Heart right ventricle (tissue), 16 donors: ENCODE measurements at regions not wholly inside any gene's neighbourhood (a gene's known extent, or its start where the extent isn't known, plus 50 kb on each side); places are given as distances from the start of the nearest gene placed in this dataset.
"Not testable (repeated sequence)": the region's sequence is repeated elsewhere in the genome, so short reads cannot be mapped to it uniquely, and the experiment has no call there.

Experiments used
- ATAC-seq, 8 donors: fragments of 200-7000 bp; cut with Tn5 transposase; one replicate each; pipeline ENCODE4 v1.9.1; 2020; ENCODE audit warnings: mild to moderate bottlenecking in 8 of 8, moderate library complexity in 8 of 8, moderate number of reproducible peaks in 1 of 8
- DNase-seq, 2 donors: peaks; one replicate each; pipeline ENCODE4 v3.0.0-alpha.2; 2020
- H3K27ac ChIP-seq, 10 donors: fragments of 200-600 bp; sonication (generic) in 2 of 10; one replicate each; pipeline versions ENCODE4 v1.5.0 to v1.8.0; 2020 to 2022; ENCODE audit warnings: mild to moderate bottlenecking in 3 of 10
- H3K27me3 ChIP-seq, 7 donors: fragments of 200-600 bp; one replicate each; pipeline ENCODE4 v1.8.0; 2021 to 2022; ENCODE audit warnings: mild to moderate bottlenecking in 2 of 7
- H3K36me3 ChIP-seq, 9 donors: fragments of 200-600 bp; sonication (generic) in 1 of 9; one replicate each; pipeline versions ENCODE4 v1.5.0 to v1.8.0; 2020 to 2022; ENCODE audit warnings: mild to moderate bottlenecking in 2 of 9
- H3K4me1 ChIP-seq, 9 donors: fragments of 200-600 bp; sonication (generic) in 1 of 9; one replicate each; pipeline versions ENCODE4 v1.5.0 to v1.8.0; 2020 to 2022; ENCODE audit warnings: mild to moderate bottlenecking in 4 of 9
- H3K4me3 ChIP-seq, 10 donors: fragments of 200-600 bp; sonication (generic) in 2 of 10; one replicate each; pipeline versions ENCODE4 v1.5.0 to v1.8.0; 2020 to 2022; ENCODE audit warnings: mild to moderate bottlenecking in 7 of 10, moderate library complexity in 2 of 10
- H3K9me3 ChIP-seq, 11 donors: fragments of 200-600 bp in 10 of 11; sonication (generic) in 2 of 11; one replicate each; pipeline versions ENCODE4 v1.5.0 to v1.8.0; 2013 to 2022; ENCODE audit warnings: mild to moderate bottlenecking in 2 of 11, control low read depth in 1 of 11, moderate library complexity in 1 of 11
- CTCF ChIP-seq, 9 donors: fragments of 200-600 bp; sonication (generic) in 2 of 9; IDR thresholded peaks; one replicate each; pipeline versions ENCODE4 v1.5.0 to v1.8.0; 2021 to 2022; ENCODE audit warnings: antibody characterized with exemption in 9 of 9, mild to moderate bottlenecking in 5 of 9, moderate library complexity in 1 of 9
- WGBS, 2 donors: extraction: QIAGEN DNeasy Blood & Tissue Kit; methylation state at CpG; one replicate each; pipeline ENCODE4 v1.1.7; 2013; ENCODE audit warnings: inconsistent platforms in 1 of 2; 5-methylcytosine and 5-hydroxymethylcytosine counted together
- intact Hi-C, 10 donors: fragments of 100-400 bp; cut with DNase I; formaldehyde crosslinking; loops; one replicate each; pipeline versions ENCODE4 v1.11.1 to v1.14.2; 2022
- donor health status: Arrhythmogenic right ventricular cardiomyopathy.
- donor health status: ischemic (EF 13 %, LVEDD 7.1; RV severe dilation, severe dysfunction).
- donor health status: healthy with polysubstance abuse.
- donor health status: DM: no; HTN: yes; CAD: no.
- donor health status: DM: no; HTN: no; CAD: no.
- donor health status: ischemic (EF 25% LVEDD 6.9; RV normal size, moderate dysfunction).
- donor health status: ischemic (EF 25% LVEDD 5.7; RV mildly dilated, moderate dysfunction).
- donor health status: healthy.
- donor health status: DM: yes; HTN: yes; CAD: no.
- donor health status: Ischemic cardiomyopathy.
- donor health status: ischemic (EF 35%, LVEDD 5.7; RV mildly dilated, moderate dysfunction).
- donor health status: nonischemic (EF 11% LVEDD 7.7; RV severe dilation, severe dysfunction).
- donor health status: DM: yes; HTN: yes; CAD: no.
- donor health status: PGD.
- donor health status: ischemic (EF 29% LVEDD 5.4; RV normal size, mild dysfunction).
- donor health status: nonischemic (EF 23%, LVEDD 6.1; RV moderate dilation, normal function).

- Histone ChIP-seq H3K27ac (no peak overlapping the region), H3K36me3 (no peaks in the 10 kb centered on the region), H3K9me3 (peaks cover 0 to 3% (median 0%) of the 10 kb centered on the region in 11 donors), H3K27me3 (no peaks in the 10 kb centered on the region), H3K4me3 (no peak overlapping the region), H3K4me1 (no peaks in the 10 kb centered on the region)
- ATAC-seq (no peak), DNase-seq (no peak)
- no peak for TF ChIP-seq CTCF (IDR thresholded peaks at IDR 0.05)
- 74 to 81% methylated on average over 5 of the region's 5 CpGs for WGBS, 2 donors
- intact Hi-C loops = no loop called here
These were observed 214.0 kb downstream of the ANKRD30B start for GRCh38 chr18:14961991-14962390.

- H3K27me3 ChIP-seq = no peaks in the 10 kb centered on the region
- H3K36me3 ChIP-seq = no peaks in the 10 kb centered on the region
- H3K4me3 ChIP-seq = no peak overlapping the region
- H3K27ac ChIP-seq = no peak overlapping the region
- 82 to 85% methylated on average over 8 of the region's 8 CpGs for WGBS, 2 donors
- intact Hi-C loops = no loop called here
- no peak for TF ChIP-seq CTCF (IDR thresholded peaks at IDR 0.05)
- ATAC-seq (no peak), DNase-seq (no peak)
- H3K9me3 ChIP-seq = peaks cover 0 to 3% (median 0%) of the 10 kb centered on the region in 11 donors
- H3K4me1 ChIP-seq = no peaks in the 10 kb centered on the region
These were observed 214.7 kb downstream of the ANKRD30B start for GRCh38 chr18:14962626-14963025.

- no peak for TF ChIP-seq CTCF (IDR thresholded peaks at IDR 0.05)
- Histone ChIP-seq H3K27ac (no peak overlapping the region), H3K36me3 (no peaks in the 10 kb centered on the region), H3K4me1 (no peaks in the 10 kb centered on the region), H3K9me3 (peaks cover 0 to 3% (median 0%) of the 10 kb centered on the region in 11 donors), H3K4me3 (no peak overlapping the region), H3K27me3 (no peaks in the 10 kb centered on the region)
- intact Hi-C loops = no loop called here
- no peak for DNase-seq
- 86 to 93% methylated on average over 6 of the region's 6 CpGs for WGBS, 2 donors
- ATAC-seq = no peak
These were observed 215.3 kb downstream of the ANKRD30B start for GRCh38 chr18:14963246-14963645.

- no peaks in the 10 kb centered on the region for H3K4me1 ChIP-seq
- H3K4me3 ChIP-seq = no peak overlapping the region
- no peaks in the 10 kb centered on the region for H3K36me3 ChIP-seq
- TF ChIP-seq CTCF (IDR thresholded peaks at IDR 0.05) = no peak
- 85 to 87% methylated on average over 6 of the region's 6 CpGs for WGBS, 2 donors
- H3K9me3 ChIP-seq = peaks cover 0 to 3% (median 0%) of the 10 kb centered on the region in 11 donors
- ATAC-seq (no peak), DNase-seq (no peak)
- intact Hi-C loops = no loop called here
- H3K27me3 ChIP-seq = no peaks in the 10 kb centered on the region
- no peak overlapping the region for H3K27ac ChIP-seq
These were observed 216.0 kb downstream of the ANKRD30B start for GRCh38 chr18:14964002-14964401.

- TF ChIP-seq CTCF (IDR thresholded peaks at IDR 0.05) = no peak
- intact Hi-C loops = no loop called here
- no peaks in the 10 kb centered on the region for H3K27me3 ChIP-seq
- no peak overlapping the region for H3K4me3 ChIP-seq
- ATAC-seq = no peak
- peaks cover 0 to 3% (median 0%) of the 10 kb centered on the region in 11 donors for H3K9me3 ChIP-seq
- no peak for DNase-seq
- H3K4me1 ChIP-seq = no peaks in the 10 kb centered on the region
- H3K27ac ChIP-seq = no peak overlapping the region
- H3K36me3 ChIP-seq = no peaks in the 10 kb centered on the region
These were observed 216.4 kb downstream of the ANKRD30B start for GRCh38 chr18:14964406-14964805.

GRCh38 chr18:14964976-14965375, 217.0 kb downstream of the ANKRD30B start:
- H3K9me3 ChIP-seq, intact Hi-C loops, H3K27me3 ChIP-seq, H3K4me3 ChIP-seq, H3K36me3 ChIP-seq, DNase-seq, ATAC-seq, H3K27ac ChIP-seq, H3K4me1 ChIP-seq: not testable (repeated sequence)
- 86 to 87% methylated on average over 4 of the region's 4 CpGs for WGBS, 2 donors
